SIG-M5 (cell line): ENCODE measurements at regions not wholly inside any gene's neighbourhood (a gene's known extent, or its start where the extent isn't known, plus 50 kb on each side); places are given as distances from the start of the nearest gene placed in this dataset.
"Not testable (repeated sequence)": the region's sequence is repeated elsewhere in the genome, so short reads cannot be mapped to it uniquely, and the experiment has no call there.

ENCODE experiments used
- DNase-seq: peaks from one replicate; lab custom pipeline; 2025; lab: John Stamatoyannopoulos, UW

GRCh38 chr3:102909904-102910303 lies 475.1 kb downstream of the ZPLD1 start:
- DNase-seq, result no peak

GRCh38 chr3:102916532-102916931 lies 481.7 kb downstream of the ZPLD1 start:
- DNase-seq, result no peak

- no peak for DNase-seq
Measured at GRCh38 chr3:102926618-102927017, 491.8 kb downstream of the ZPLD1 start.

- DNase-seq, result no peak
Measured at GRCh38 chr3:102933377-102933776, 498.6 kb downstream of the ZPLD1 start.

GRCh38 chr3:102936511-102937045 lies 501.8 kb downstream of the ZPLD1 start:
- no peak for DNase-seq

- no peak for DNase-seq
Measured at GRCh38 chr3:102941786-102942185, 507.0 kb downstream of the ZPLD1 start.

- DNase-seq, result not testable (repeated sequence)
Measured at GRCh38 chr3:102946445-102946844, 511.6 kb downstream of the ZPLD1 start.

GRCh38 chr3:102972350-102972749 lies 537.5 kb downstream of the ZPLD1 start:
- no peak for DNase-seq

- no peak for DNase-seq
Measured at GRCh38 chr3:102974333-102974732, 539.5 kb downstream of the ZPLD1 start.

GRCh38 chr3:102979191-102979590 lies 544.4 kb downstream of the ZPLD1 start:
- DNase-seq, result no peak

GRCh38 chr3:102979682-102980354 lies 545.0 kb downstream of the ZPLD1 start:
- no peak for DNase-seq

- DNase-seq, result no peak
Measured at GRCh38 chr3:102980355-102980696, 545.5 kb downstream of the ZPLD1 start.

- DNase-seq, result no peak
Measured at GRCh38 chr3:103002425-103003176, 567.8 kb downstream of the ZPLD1 start.

- DNase-seq, result no peak
Measured at GRCh38 chr3:103006526-103007183, 571.8 kb downstream of the ZPLD1 start.

GRCh38 chr3:103009609-103010008 lies 574.8 kb downstream of the ZPLD1 start:
- DNase-seq, result no peak

- no peak for DNase-seq
Measured at GRCh38 chr3:103025880-103026279, 591.1 kb downstream of the ZPLD1 start.

GRCh38 chr3:103033841-103034240 lies 599.0 kb downstream of the ZPLD1 start:
- DNase-seq, result no peak

- no peak for DNase-seq
Measured at GRCh38 chr3:103047640-103048039, 612.8 kb downstream of the ZPLD1 start.

- no peak for DNase-seq
Measured at GRCh38 chr3:103048068-103048722, 613.4 kb downstream of the ZPLD1 start.

GRCh38 chr3:103052236-103052830 lies 617.5 kb downstream of the ZPLD1 start:
- no peak for DNase-seq

- no peak for DNase-seq
Measured at GRCh38 chr3:103055021-103055520, 620.3 kb downstream of the ZPLD1 start.

- DNase-seq, result no peak
Measured at GRCh38 chr3:103056542-103056941, 621.7 kb downstream of the ZPLD1 start.
